ENCODE measurements at regions not wholly inside any gene's neighbourhood (a gene's known extent, or its start where the extent isn't known, plus 50 kb on each side); places are given as distances from the start of the nearest gene placed in this dataset.
"Not testable (repeated sequence)": the region's sequence is repeated elsewhere in the genome, so short reads cannot be mapped to it uniquely, and the experiment has no call there.

DNA sequence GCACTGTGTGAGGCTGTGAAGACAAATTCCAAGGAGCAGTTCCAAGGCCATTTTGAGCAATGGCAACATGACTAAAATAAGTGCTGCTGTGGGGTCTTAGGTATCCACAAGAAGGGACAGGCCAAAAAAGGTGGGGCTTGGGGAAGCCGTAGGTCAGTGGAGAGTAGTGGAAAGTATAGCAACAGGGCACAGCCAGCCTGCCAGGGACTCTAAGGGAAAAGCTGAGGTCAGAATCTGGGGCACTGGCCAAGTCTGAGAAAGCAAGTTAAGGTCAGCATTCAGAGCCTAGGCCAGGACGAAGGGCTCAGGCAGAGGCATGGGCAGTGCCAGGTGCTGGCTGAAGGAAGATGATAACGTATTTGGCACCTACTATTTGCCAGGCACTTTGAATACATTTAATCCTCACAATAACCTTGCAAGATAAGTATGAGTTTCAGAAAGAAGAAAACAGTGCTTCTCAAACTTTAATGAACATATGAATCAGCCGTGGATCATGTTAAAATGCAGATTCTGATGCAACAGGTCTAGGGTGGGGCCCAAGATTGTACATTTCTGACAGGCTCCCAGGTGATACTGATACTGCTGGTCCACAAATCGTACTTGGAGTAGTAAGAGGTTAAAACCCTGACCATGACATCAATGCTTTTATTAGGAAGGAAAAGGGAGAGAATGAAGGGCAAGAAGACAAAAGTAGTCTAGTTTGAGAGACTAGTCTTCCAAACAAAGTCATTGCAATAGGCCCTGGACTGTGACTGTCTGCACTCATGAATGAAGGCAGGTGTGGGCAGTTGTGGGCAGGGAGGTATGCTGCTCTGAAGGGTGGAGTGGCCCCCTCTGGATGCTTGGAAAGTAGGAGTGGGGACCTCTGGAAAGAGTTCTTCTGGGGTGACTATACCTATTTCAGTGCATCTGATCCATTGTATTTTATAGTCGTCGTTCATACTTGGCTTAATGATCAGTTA lies 106.3 kb upstream of the ANKRD28 start:
- DNase-seq, result no peak
- Histone ChIP-seq H3K4me3 (ENCODE audit: low read depth, low read length) (no peak overlapping the region), H3K27ac (no peak overlapping the region), H3K9me3 (ENCODE audit: severe bottlenecking) (peaks cover 4% of the 10 kb centered on the region), H3K36me3 (no peaks in the 10 kb centered on the region), H3K27me3 (ENCODE audit: insufficient read depth, low read depth, severe bottlenecking) (no peaks in the 10 kb centered on the region)
- TF ChIP-seq, protein P1, sequence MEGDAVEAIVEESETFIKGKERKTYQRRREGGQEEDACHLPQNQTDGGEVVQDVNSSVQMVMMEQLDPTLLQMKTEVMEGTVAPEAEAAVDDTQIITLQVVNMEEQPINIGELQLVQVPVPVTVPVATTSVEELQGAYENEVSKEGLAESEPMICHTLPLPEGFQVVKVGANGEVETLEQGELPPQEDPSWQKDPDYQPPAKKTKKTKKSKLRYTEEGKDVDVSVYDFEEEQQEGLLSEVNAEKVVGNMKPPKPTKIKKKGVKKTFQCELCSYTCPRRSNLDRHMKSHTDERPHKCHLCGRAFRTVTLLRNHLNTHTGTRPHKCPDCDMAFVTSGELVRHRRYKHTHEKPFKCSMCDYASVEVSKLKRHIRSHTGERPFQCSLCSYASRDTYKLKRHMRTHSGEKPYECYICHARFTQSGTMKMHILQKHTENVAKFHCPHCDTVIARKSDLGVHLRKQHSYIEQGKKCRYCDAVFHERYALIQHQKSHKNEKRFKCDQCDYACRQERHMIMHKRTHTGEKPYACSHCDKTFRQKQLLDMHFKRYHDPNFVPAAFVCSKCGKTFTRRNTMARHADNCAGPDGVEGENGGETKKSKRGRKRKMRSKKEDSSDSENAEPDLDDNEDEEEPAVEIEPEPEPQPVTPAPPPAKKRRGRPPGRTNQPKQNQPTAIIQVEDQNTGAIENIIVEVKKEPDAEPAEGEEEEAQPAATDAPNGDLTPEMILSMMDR (IDR thresholded peaks at IDR 0.05; ENCODE audit: low read depth, low read length), result no peak

- H3K27ac ChIP-seq, result no peak overlapping the region
- TF ChIP-seq, protein P1 (IDR thresholded peaks at IDR 0.05; ENCODE audit: low read depth, low read length), result no peak
- peaks cover 4% of the 10 kb centered on the region for H3K9me3 ChIP-seq (ENCODE audit: severe bottlenecking)
- H3K36me3 ChIP-seq, result no peaks in the 10 kb centered on the region
- DNase-seq, result no peak
- H3K27me3 ChIP-seq (ENCODE audit: insufficient read depth, low read depth, severe bottlenecking), result no peaks in the 10 kb centered on the region
- no peak overlapping the region for H3K4me3 ChIP-seq (ENCODE audit: low read depth, low read length)
Observed at GRCh38 chr3:15905041-15905440, 107.3 kb upstream of the ANKRD28 start.

GRCh38 chr3:15907403-15907802 lies 109.6 kb upstream of the ANKRD28 start:
- H3K27ac ChIP-seq; H3K9me3 ChIP-seq (ENCODE audit: severe bottlenecking); DNase-seq; H3K27me3 ChIP-seq (ENCODE audit: insufficient read depth, low read depth, severe bottlenecking); H3K36me3 ChIP-seq; H3K4me3 ChIP-seq (ENCODE audit: low read depth, low read length): not testable (repeated sequence)

DNA sequence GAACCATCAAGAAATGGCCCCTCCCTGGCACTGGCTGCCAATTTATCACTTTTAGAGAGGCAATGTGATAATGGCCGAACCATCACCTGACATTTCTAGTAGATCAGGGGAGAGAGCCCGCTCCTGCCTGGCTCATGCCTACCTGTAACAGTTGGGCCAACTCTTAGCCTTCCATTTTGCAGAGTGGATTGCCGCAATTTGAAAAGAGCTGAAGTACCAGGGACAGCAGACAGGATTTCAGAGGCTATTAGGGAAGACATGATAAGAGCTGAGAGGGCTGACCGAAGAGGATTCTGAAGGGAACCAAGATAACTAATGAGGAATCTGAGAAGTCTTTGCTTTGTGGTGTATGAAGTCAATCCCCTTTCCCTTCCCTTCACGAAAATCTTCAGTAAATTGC lies 121.2 kb upstream of the ANKRD28 start:
- no peaks in the 10 kb centered on the region for H3K9me3 ChIP-seq (ENCODE audit: severe bottlenecking)
- H3K4me3 ChIP-seq (ENCODE audit: low read depth, low read length), result no peak overlapping the region
- H3K27ac ChIP-seq, result no peak overlapping the region
- TF ChIP-seq, protein P1 (IDR thresholded peaks at IDR 0.05; ENCODE audit: low read depth, low read length), result no peak
- no peaks in the 10 kb centered on the region for H3K27me3 ChIP-seq (ENCODE audit: insufficient read depth, low read depth, severe bottlenecking)
- DNase-seq, result no peak
- no peaks in the 10 kb centered on the region for H3K36me3 ChIP-seq

GRCh38 chr3:15919971-15920370 lies 122.2 kb upstream of the ANKRD28 start:
- H3K27me3 ChIP-seq (ENCODE audit: insufficient read depth, low read depth, severe bottlenecking), result no peaks in the 10 kb centered on the region
- no peak overlapping the region for H3K27ac ChIP-seq
- TF ChIP-seq, protein P1 (IDR thresholded peaks at IDR 0.05; ENCODE audit: low read depth, low read length), result no peak
- H3K9me3 ChIP-seq (ENCODE audit: severe bottlenecking), result no peaks in the 10 kb centered on the region
- no peak for DNase-seq
- H3K36me3 ChIP-seq, result no peaks in the 10 kb centered on the region
- H3K4me3 ChIP-seq (ENCODE audit: low read depth, low read length), result no peak overlapping the region

DNA sequence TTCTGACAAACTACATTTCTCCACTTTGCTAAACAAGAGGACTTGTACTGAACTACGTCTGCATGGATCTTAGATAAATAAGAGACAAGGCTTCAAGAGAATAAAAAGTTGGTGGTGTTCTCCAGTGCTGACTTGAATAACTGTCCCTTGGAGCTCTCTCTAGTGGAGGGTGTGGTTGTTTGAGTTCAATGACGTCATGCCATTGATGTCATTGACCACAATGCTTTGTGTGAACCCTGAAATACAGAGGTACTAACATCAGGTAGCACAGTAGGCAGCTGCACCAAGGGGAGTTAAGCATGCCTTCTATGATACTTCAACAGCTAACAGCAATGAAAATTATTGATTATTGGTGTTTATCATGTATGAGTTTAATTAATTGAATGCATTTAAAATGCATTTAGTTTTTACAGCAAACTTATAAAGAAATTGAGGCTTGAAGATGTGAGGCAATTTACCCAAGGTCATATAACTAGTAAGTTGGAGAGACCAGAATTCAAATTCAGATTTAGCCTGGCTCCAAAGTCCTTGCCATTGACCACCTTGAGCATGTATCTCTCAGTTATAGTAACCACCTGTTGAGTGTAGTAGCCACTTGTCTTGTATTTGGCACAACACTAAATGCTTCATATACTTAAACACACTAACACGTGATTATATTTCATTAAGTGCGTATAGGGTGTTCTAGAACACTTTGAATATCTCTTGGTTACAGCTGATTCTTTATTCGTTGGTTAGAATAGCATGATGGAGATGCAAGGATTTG lies 126.0 kb upstream of the ANKRD28 start:
- DNase-seq, result no peak

More for the DNA sequence above, 126.0 kb upstream of the ANKRD28 start:
- no peak overlapping the region for H3K27ac ChIP-seq
- no peaks in the 10 kb centered on the region for H3K36me3 ChIP-seq
- no peak overlapping the region for H3K4me3 ChIP-seq (ENCODE audit: low read depth, low read length)
- TF ChIP-seq, protein P1 (IDR thresholded peaks at IDR 0.05; ENCODE audit: low read depth, low read length), result no peak
- H3K27me3 ChIP-seq (ENCODE audit: insufficient read depth, low read depth, severe bottlenecking), result no peaks in the 10 kb centered on the region
- H3K9me3 ChIP-seq (ENCODE audit: severe bottlenecking), result no peaks in the 10 kb centered on the region
